Testis (tissue), 2 donors: ENCODE measurements at regions not wholly inside any gene's neighbourhood (a gene's known extent, or its start where the extent isn't known, plus 50 kb on each side); places are given as distances from the start of the nearest gene placed in this dataset.
A peak's percentile ranks its signal among the peaks of the same experiment; 100 is the strongest.
"Not testable (repeated sequence)": the region's sequence is repeated elsewhere in the genome, so short reads cannot be mapped to it uniquely, and the experiment has no call there.

ENCODE experiments used
- DNase-seq: peaks from one replicate; pipeline ENCODE4 v3.0.0-alpha.2; 2019
- H3K27ac ChIP-seq, 2 donors: fragments of 200-600 bp; sonication (generic); one replicate each; pipeline ENCODE4 v1.5.1; 2019
- H3K27me3 ChIP-seq: fragments of 200-600 bp; sonication (generic); one replicate; pipeline ENCODE4 v1.5.1; 2019
- H3K36me3 ChIP-seq: fragments of 200-600 bp; sonication (generic); one replicate; pipeline ENCODE4 v1.5.1; 2017; ENCODE audit warnings: low read depth; ENCODE audit errors: missing control alignments
- H3K4me1 ChIP-seq: fragments of 200-600 bp; sonication (generic); one replicate; pipeline ENCODE4 v1.5.1; 2019
- H3K4me3 ChIP-seq, 2 donors: fragments of 200-600 bp; sonication (generic); one replicate each; pipeline ENCODE4 v1.5.1; 2017 to 2019
- H3K9me3 ChIP-seq: fragments of 200-600 bp; sonication (generic); one replicate; pipeline ENCODE4 v1.5.1; 2017
- POLR2A ChIP-seq: fragments of 450-650 bp; IDR thresholded peaks from one replicate; pipeline ENCODE4 v1.6.1; 2017; ENCODE audit warnings: antibody characterized with exemption, mild to moderate bottlenecking, moderate library complexity
- WGBS, 2 donors: methylation state at CpG; one replicate each; pipeline ENCODE4 v1.1.5; 2018; 5-methylcytosine and 5-hydroxymethylcytosine counted together
- intact Hi-C: fragments of 100-400 bp; cut with DNase I; formaldehyde crosslinking; loops from one replicate; pipeline ENCODE4 v1.15.1; 2023; ENCODE audit warnings: low total_unique reads
- TF ChIP-seq, protein P1 (sequence below), 3 experiments: fragments of 450-650 bp in 2 of 3; fragments of 200-600 bp in 1 of 3; sonication (generic) in 1 of 3; IDR thresholded peaks; one replicate each; pipeline ENCODE4 v1.5.1; 2016 to 2019; ENCODE audit warnings: antibody characterized with exemption in 3 of 3, mild to moderate bottlenecking in 2 of 3, moderate library complexity in 1 of 3

DNA sequence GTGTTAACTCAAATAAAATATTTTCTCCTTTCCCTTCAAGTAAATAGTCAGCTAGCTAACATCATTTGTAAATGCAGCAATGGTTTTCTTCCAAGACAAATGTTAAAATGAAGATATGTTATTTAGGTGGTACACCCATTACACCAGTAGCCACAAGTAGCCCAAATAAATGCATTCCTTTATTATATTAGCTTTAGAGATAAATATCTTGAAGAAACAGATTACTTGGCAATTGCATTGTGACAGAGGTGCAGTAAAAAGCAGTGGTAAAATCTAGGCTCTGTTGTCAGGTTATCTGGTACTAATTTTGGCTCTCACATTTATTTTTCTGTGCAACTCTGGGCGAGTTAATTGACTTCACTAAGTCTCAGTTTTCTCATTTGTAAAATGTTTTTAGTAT, 193.0 kb downstream of the NAA11 start:
- intact Hi-C loops: no loop called here
- TF ChIP-seq, protein P1, sequence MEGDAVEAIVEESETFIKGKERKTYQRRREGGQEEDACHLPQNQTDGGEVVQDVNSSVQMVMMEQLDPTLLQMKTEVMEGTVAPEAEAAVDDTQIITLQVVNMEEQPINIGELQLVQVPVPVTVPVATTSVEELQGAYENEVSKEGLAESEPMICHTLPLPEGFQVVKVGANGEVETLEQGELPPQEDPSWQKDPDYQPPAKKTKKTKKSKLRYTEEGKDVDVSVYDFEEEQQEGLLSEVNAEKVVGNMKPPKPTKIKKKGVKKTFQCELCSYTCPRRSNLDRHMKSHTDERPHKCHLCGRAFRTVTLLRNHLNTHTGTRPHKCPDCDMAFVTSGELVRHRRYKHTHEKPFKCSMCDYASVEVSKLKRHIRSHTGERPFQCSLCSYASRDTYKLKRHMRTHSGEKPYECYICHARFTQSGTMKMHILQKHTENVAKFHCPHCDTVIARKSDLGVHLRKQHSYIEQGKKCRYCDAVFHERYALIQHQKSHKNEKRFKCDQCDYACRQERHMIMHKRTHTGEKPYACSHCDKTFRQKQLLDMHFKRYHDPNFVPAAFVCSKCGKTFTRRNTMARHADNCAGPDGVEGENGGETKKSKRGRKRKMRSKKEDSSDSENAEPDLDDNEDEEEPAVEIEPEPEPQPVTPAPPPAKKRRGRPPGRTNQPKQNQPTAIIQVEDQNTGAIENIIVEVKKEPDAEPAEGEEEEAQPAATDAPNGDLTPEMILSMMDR (IDR thresholded peaks at IDR 0.05): no peak
- TF ChIP-seq POLR2A: no peak

DNA sequence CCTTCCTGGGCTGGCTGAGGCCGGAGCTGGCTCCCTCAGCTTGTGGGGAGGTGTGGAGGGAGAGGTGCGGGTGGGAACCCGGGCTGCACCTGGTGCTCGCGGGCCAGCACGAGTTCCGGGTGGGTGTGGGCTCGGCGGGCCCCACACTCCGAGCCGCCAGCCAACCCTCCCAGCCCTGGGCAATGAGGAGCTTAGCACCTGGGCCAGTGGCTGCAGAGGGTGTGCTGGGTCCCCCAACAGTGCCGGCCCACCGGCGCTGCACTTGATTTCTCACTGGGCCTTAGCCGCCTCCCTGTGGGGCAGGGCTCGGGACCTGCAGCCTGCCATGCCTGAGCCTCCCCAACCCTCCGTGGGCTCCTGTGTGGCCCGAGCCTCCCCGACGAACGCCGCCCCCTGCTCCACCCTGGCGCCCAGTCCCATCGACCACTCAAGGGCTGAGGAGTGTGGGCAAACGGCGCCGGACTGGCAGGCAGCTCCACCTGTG, 182.7 kb upstream of the PAQR3 start:
- intact Hi-C loops: no loop called here
- Histone ChIP-seq H3K27me3 (no peaks in the 10 kb centered on the region), H3K4me3 (peak overlapping the region in 1 of 2 donors; percentile 31), H3K36me3 (no peaks in the 10 kb centered on the region), H3K4me1 (no peaks in the 10 kb centered on the region), H3K9me3 (no peaks in the 10 kb centered on the region), H3K27ac (no peak overlapping the region)
- TF ChIP-seq, protein P1 (IDR thresholded peaks at IDR 0.05): no peak
- TF ChIP-seq POLR2A: no peak
- no peak for DNase-seq
- WGBS, 2 donors: 70 to 86% methylated on average over 4 to 25 of the region's 27 CpGs

More for the DNA sequence above, 193.0 kb downstream of the NAA11 start:
- no peak for DNase-seq
- Histone ChIP-seq H3K4me1 (no peaks in the 10 kb centered on the region), H3K27me3 (no peaks in the 10 kb centered on the region), H3K9me3 (no peaks in the 10 kb centered on the region), H3K4me3 (no peak overlapping the region), H3K36me3 (no peaks in the 10 kb centered on the region), H3K27ac (no peak overlapping the region)
- WGBS, 2 donors: 83 to 93% methylated on average over 1 of the region's 1 CpG

DNA sequence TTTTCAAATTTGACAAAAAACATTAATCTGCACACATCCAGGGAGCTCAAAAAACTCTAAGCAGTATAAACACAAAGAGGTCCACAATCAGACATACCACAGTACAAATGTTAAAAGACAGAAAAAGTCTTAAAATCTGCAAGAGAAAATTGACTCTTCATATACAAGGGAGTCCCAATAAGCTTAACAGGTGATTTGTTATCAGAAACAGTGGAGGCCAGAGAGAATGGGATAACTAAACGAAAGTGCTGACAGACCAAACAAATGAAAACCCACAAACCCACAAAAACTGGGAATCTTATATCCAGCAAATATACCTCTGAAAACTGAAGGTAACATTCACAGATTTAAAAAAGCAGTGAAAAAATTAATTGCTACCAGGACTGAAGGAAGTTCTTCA, 182.0 kb upstream of the PAQR3 start:
- Histone ChIP-seq H3K36me3 (no peaks in the 10 kb centered on the region), H3K9me3 (no peaks in the 10 kb centered on the region), H3K4me1 (no peaks in the 10 kb centered on the region), H3K27me3 (no peaks in the 10 kb centered on the region), H3K27ac (no peak overlapping the region), H3K4me3 (no peak overlapping the region)
- no peak for TF ChIP-seq POLR2A
- TF ChIP-seq, protein P1 (IDR thresholded peaks at IDR 0.05): no peak
- 72 to 89% methylated on average over 1 of the region's 1 CpG for WGBS, 2 donors
- DNase-seq: no peak
- intact Hi-C loops: no loop called here

DNA sequence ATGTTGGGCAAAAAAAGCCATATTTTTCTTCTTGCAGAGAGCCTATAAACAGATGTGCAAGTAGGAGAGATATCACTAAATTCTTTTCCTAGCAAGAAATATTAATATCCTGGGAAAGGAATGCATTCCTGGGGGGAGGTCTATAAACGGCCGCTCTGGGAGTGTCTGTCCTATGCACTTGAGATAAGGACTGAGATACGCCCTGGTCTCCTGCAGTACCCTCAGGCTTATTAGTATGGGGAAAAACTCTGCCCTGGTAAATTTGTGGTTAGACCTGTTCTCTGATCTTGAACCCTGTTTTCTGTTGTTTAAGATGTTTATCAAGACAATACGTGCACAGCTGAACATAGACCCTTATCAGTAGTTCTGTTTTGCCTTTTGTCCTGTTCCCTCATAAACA, 177.8 kb upstream of the PAQR3 start:
- WGBS, 2 donors: 69 to 74% methylated on average over 4 of the region's 4 CpGs
- H3K27ac ChIP-seq, H3K36me3 ChIP-seq, DNase-seq, H3K4me1 ChIP-seq, H3K27me3 ChIP-seq, H3K9me3 ChIP-seq, H3K4me3 ChIP-seq, intact Hi-C loops: not testable (repeated sequence)

DNA sequence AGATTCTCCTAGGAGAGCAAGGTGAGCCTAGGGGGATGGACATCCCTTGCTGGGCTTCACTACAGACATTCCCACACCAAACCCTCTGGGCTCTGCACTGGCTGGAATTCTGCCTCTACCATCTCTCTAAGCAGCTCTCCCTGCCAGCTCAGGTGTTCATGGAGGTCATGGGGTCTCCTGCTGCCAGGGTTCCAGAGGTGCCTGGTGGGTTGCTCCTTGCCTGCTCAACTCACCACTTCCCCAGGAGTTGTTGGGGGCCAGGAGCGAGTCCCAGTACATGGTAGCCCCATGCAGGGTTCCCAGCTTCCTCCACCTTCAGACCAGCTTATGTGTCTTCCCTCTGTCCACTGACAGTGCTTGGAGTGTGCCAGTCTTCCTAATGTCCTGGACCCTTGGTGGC, 167.8 kb upstream of the PAQR3 start:
- H3K27ac ChIP-seq: no peak overlapping the region
- DNase-seq: no peak
- TF ChIP-seq, protein P1 (IDR thresholded peaks at IDR 0.05): no peak
- TF ChIP-seq POLR2A: no peak
- intact Hi-C loops: no loop called here
- H3K36me3 ChIP-seq: no peaks in the 10 kb centered on the region
- 88 to 100% methylated on average over 1 of the region's 1 CpG for WGBS, 2 donors
- no peak overlapping the region for H3K4me3 ChIP-seq
- H3K9me3 ChIP-seq: no peaks in the 10 kb centered on the region
- no peaks in the 10 kb centered on the region for H3K4me1 ChIP-seq
- H3K27me3 ChIP-seq: no peaks in the 10 kb centered on the region
